ENCODE measurements at regions not wholly inside any gene's neighbourhood (a gene's known extent, or its start where the extent isn't known, plus 50 kb on each side); places are given as distances from the start of the nearest gene placed in this dataset.

DNA sequence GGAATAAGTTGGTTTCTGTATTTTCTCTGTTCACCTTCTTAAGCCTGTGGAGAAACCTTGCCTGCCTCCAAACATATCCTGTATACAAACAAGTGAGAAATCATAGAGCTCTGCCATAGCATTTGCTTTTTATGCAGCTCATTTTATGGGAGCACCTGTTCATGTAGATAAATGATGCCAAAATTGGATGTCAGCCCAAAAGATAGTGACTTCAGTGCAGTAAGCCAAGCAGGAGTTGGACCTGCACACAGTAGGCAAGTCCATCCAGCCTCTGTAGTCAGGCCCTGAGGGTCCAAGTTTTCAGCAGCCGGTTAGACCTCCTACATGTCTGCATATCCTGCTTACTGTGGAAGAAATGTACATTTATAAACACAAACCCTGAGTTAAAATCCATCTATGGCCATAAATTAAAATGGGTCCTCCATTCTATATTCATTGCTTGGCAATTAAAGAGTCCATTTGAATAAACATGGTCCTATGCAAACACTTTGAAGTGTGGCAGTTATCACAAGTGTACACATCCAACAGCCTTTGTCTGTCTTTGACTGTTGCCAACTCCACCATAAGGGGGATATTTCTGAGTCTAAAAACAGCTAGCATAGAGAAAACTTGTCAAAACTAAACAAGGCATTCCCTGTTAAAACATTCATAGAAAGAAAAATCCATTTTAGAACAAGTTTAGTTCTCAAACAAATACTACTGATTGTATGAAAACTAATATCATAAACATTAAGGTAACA, 847.8 kb downstream of the RPS29 start:
- ChIA-PET CTCF (no interaction called here), POLR2A (no interaction called here)
- H2AFZ ChIP-seq (ENCODE audit: insufficient read depth, low read depth, low read length, poor library complexity, severe bottlenecking), result no peak overlapping the region
- no peak overlapping the region for H3K4me3 Mint-ChIP-seq
- peaks cover 0 to 14% (median 10%) of the 10 kb centered on the region in 3 donors for H3K9me3 ChIP-seq (ENCODE audit: control extremely low read depth in 1 of 3, control insufficient read depth in 2 of 3, insufficient read depth in 1 of 3, low read length in 2 of 3)
- intact Hi-C loops (cut with micrococcal nuclease), result no loop called here
- H3K4me3 ChIP-seq (ENCODE audit: control extremely low read depth in 1 of 5, extremely low read depth in 1 of 5, insufficient read depth in 1 of 5, low read depth in 2 of 5, low read length in 4 of 5), result no peak overlapping the region
- ATAC-seq (ENCODE audit: low read depth), result no peak
- H3K36me3 ChIP-seq (replicated peaks in 1 of 2; ENCODE audit: control extremely low read depth in 1 of 2, control insufficient read depth in 1 of 2, extremely low read depth in 1 of 2, insufficient read depth in 2 of 2, low read length in 1 of 2), result no peaks in the 10 kb centered on the region
- no peaks in the 10 kb centered on the region for H3K79me2 ChIP-seq (ENCODE audit: control insufficient read depth, insufficient read depth, low read length)
- DNase-seq, result no peak
- TF ChIP-seq CTCF (IDR thresholded peaks at IDR 0.05), result no peak
- H3K27ac ChIP-seq (ENCODE audit: low read length in 2 of 2), result no peak overlapping the region
- no peaks in the 10 kb centered on the region for H3K27me3 Mint-ChIP-seq
- H3K4me2 ChIP-seq (replicated peaks; ENCODE audit: low read depth, low read length, poor library complexity, severe bottlenecking), result no peak overlapping the region
- no peaks in the 10 kb centered on the region for H3K27me3 ChIP-seq (replicated peaks in 1 of 4; ENCODE audit: control extremely low read depth in 1 of 4, control insufficient read depth in 3 of 4, insufficient read depth in 4 of 4, low read length in 3 of 4)
- no peaks in the 10 kb centered on the region for H3K4me1 Mint-ChIP-seq
- H3K9me3 Mint-ChIP-seq (ENCODE audit: insufficient read depth), result peaks cover 5% of the 10 kb centered on the region
- no peaks in the 10 kb centered on the region for H4K20me1 ChIP-seq (ENCODE audit: control insufficient read depth, insufficient read depth, low read length, poor library complexity, severe bottlenecking)
- H3K27ac Mint-ChIP-seq, result no peak overlapping the region
- H3K9ac ChIP-seq (ENCODE audit: low read length), result no peak overlapping the region
- WGBS (ENCODE audit: insufficient coverage), result no CpG with 5 or more reads among the region's 1 CpG
- no peaks in the 10 kb centered on the region for H3K4me1 ChIP-seq (ENCODE audit: control insufficient read depth in 2 of 2, insufficient read depth in 2 of 2, low read length in 2 of 2)

DNA sequence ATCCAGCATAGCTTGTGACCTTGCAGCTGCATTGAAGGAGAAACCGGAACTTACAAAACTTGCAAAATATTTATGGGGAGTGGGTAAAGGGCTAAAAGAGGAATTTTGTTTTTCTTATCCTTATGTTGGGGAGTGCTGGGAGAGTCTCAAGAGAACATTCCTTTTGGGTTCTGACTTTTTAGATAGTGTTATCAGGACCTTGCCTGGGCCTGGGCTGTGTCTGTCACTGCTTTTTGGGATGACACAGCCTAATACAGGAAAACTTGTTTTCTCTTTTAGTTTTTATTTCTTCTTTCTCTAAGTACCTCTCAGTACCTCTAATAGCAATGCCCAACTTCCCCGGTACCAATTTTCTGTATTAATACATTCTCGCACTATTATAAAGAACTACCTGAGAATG, 850.6 kb downstream of the RPS29 start:
- Histone ChIP-seq H3K36me3 (replicated peaks in 1 of 2; ENCODE audit: control extremely low read depth in 1 of 2, control insufficient read depth in 1 of 2, extremely low read depth in 1 of 2, insufficient read depth in 2 of 2, low read length in 1 of 2) (no peaks in the 10 kb centered on the region), H3K9ac (ENCODE audit: low read length) (no peak overlapping the region), H2AFZ (ENCODE audit: insufficient read depth, low read depth, low read length, poor library complexity, severe bottlenecking) (no peak overlapping the region), H4K20me1 (ENCODE audit: control insufficient read depth, insufficient read depth, low read length, poor library complexity, severe bottlenecking) (no peaks in the 10 kb centered on the region), H3K27me3 (replicated peaks in 1 of 4; ENCODE audit: control extremely low read depth in 1 of 4, control insufficient read depth in 3 of 4, insufficient read depth in 4 of 4, low read length in 3 of 4) (no peaks in the 10 kb centered on the region), H3K4me1 (ENCODE audit: control insufficient read depth in 2 of 2, insufficient read depth in 2 of 2, low read length in 2 of 2) (no peaks in the 10 kb centered on the region), H3K79me2 (ENCODE audit: control insufficient read depth, insufficient read depth, low read length) (no peaks in the 10 kb centered on the region), H3K4me2 (replicated peaks; ENCODE audit: low read depth, low read length, poor library complexity, severe bottlenecking) (no peak overlapping the region), H3K9me3 (ENCODE audit: control extremely low read depth in 1 of 3, control insufficient read depth in 2 of 3, insufficient read depth in 1 of 3, low read length in 2 of 3) (peaks cover 0 to 14% (median 10%) of the 10 kb centered on the region in 3 donors), H3K27ac (ENCODE audit: low read length in 2 of 2) (no peak overlapping the region), H3K4me3 (ENCODE audit: control extremely low read depth in 1 of 5, extremely low read depth in 1 of 5, insufficient read depth in 1 of 5, low read depth in 2 of 5, low read length in 4 of 5) (no peak overlapping the region)
- Mint-ChIP-seq H3K4me1 (no peaks in the 10 kb centered on the region), H3K9me3 (ENCODE audit: insufficient read depth) (peaks cover 8% of the 10 kb centered on the region), H3K27ac (no peak overlapping the region), H3K4me3 (no peak overlapping the region), H3K27me3 (no peaks in the 10 kb centered on the region)
- TF ChIP-seq EZH2 (IDR thresholded peaks at IDR 0.05; ENCODE audit: borderline replicate concordance, insufficient read depth, low read depth, low read length, poor library complexity, severe bottlenecking), result no peak
- intact Hi-C loops (cut with micrococcal nuclease), result no loop called here
- CTCF ChIA-PET, result no interaction called here
- DNase-seq (no peak), ATAC-seq (ENCODE audit: low read depth) (no peak)
- WGBS (ENCODE audit: insufficient coverage), result 89% methylated on average over 1 of the region's 3 CpGs
- POLR2A ChIA-PET, result no interaction called here
